A549 (cell line): ENCODE measurements at regions not wholly inside any gene's neighbourhood (a gene's known extent, or its start where the extent isn't known, plus 50 kb on each side); places are given as distances from the start of the nearest gene placed in this dataset.

Source experiments
- ATAC-seq, 2 experiments: fragments of 200-7000 bp in 1 of 2; fragments of >200 bp in 1 of 2; cut with Nextera tagmentation in 1 of 2; cut with Tn5 transposase in 1 of 2; 3 replicates each; pipeline versions ENCODE4 v1.8.0 to v1.9.1; 2018 to 2020; ENCODE audit warnings: mild to moderate bottlenecking in 1 of 2, moderate library complexity in 1 of 2
- CTCF ChIA-PET: fragments of 300-600 bp; sonication (Branson Sonifier 250); formaldehyde crosslinking; extraction: SDS; loops from one replicate; lab custom pipeline; 2021; ENCODE audit warnings: antibody characterized with exemption, inconsistent platforms; lab: Yijun Ruan, JAX
- POLR2A ChIA-PET: fragments of 350-600 bp; formaldehyde crosslinking; extraction: SDS; loops from one replicate; lab custom pipeline; 2021; ENCODE audit warnings: antibody characterized with exemption, inconsistent platforms; lab: Yijun Ruan, JAX
- DNase-seq, 2 experiments: peaks; one replicate each; pipeline versions ENCODE4 v3.0.0 to v3.0.0-alpha.2; 2011 to 2016; ENCODE audit warnings: low read depth in 1 of 2, low spot score in 1 of 2
- FAIRE-seq: peaks from 2 replicates; lab custom pipeline; 2011; peaks lifted over from hg19 to GRCh38; lab: Jason Lieb, UNC
- H3K27ac ChIP-seq, 2 experiments: fragments of >200 bp; sonication (Bioruptor Twin); formaldehyde crosslinking; 3 replicates each; pipeline ENCODE4 v1.5.1; 2016 to 2017
- H3K4me1 ChIP-seq: fragments of >200 bp; sonication (Bioruptor Twin); formaldehyde crosslinking; 3 replicates; pipeline ENCODE4 v1.6.1; 2016
- H3K4me2 ChIP-seq: fragments of >200 bp; sonication (Bioruptor Twin); formaldehyde crosslinking; 3 replicates; pipeline ENCODE4 v1.6.1; 2016
- H3K4me3 ChIP-seq: fragments of >200 bp; sonication (Bioruptor Twin); formaldehyde crosslinking; 3 replicates; pipeline ENCODE4 v1.5.1; 2016
- H3K9me3 ChIP-seq: fragments of >200 bp; sonication (Bioruptor Twin); formaldehyde crosslinking; 3 replicates; pipeline ENCODE4 v1.6.1; 2016
- BHLHE40 ChIP-seq: IDR thresholded peaks from 2 replicates; pipeline ENCODE4 v1.6.1; 2012; ENCODE audit warnings: low read depth, low read length, inconsistent platforms
- CBX2 ChIP-seq: fragments of 200-600 bp; sonication (generic); IDR thresholded peaks from 2 replicates; pipeline ENCODE4 v1.6.1; 2016; ENCODE audit warnings: low read depth, mild to moderate bottlenecking, borderline replicate concordance
- EHF ChIP-seq: fragments of 250-450 bp; sonication (Bioruptor Pico); IDR thresholded peaks from 2 replicates; pipeline ENCODE4 v1.5.0; 2020; ENCODE audit warnings: mild to moderate bottlenecking
- FOSL2 ChIP-seq, 2 experiments: fragments of 450-650 bp in 1 of 2; fragments of >200 bp in 1 of 2; sonication (Bioruptor Twin) in 1 of 2; formaldehyde crosslinking; IDR thresholded peaks; 2 replicates each; pipeline versions ENCODE4 v1.5.0 to v1.6.1; 2016 to 2020; ENCODE audit warnings: mild to moderate bottlenecking in 1 of 2, moderate library complexity in 1 of 2
- FOXS1 ChIP-seq: fragments of 250-450 bp; sonication (Bioruptor Pico); IDR thresholded peaks from 2 replicates; pipeline ENCODE4 v1.5.0; 2020; ENCODE audit warnings: mild to moderate bottlenecking, moderate library complexity
- GATA3 ChIP-seq: IDR thresholded peaks from 2 replicates; pipeline ENCODE4 v1.6.1; 2012; ENCODE audit warnings: borderline replicate concordance
- HOXB13 ChIP-seq: fragments of 250-450 bp; sonication (Bioruptor Pico); IDR thresholded peaks from 2 replicates; pipeline ENCODE4 v1.5.0; 2020; ENCODE audit warnings: low read depth, mild to moderate bottlenecking, moderate library complexity
- HOXB5 ChIP-seq: fragments of 250-450 bp; sonication (Bioruptor Pico); IDR thresholded peaks from 2 replicates; pipeline ENCODE4 v1.5.0; 2020; ENCODE audit warnings: mild to moderate bottlenecking, moderate library complexity
- JUN ChIP-seq, 2 experiments: fragments of >200 bp; sonication (Bioruptor Twin); formaldehyde crosslinking; IDR thresholded peaks; 2 replicates in 1 of 2; 3 replicates in 1 of 2; pipeline ENCODE4 v1.6.1; 2016 to 2017
- NFE2L2 ChIP-seq: fragments of 150-350 bp; conservative IDR thresholded peaks from 2 replicates; pipeline ENCODE4 v1.6.1; 2014; ENCODE audit warnings: low read length
- POLR2A ChIP-seq: IDR thresholded peaks from 2 replicates; pipeline ENCODE4 v1.6.1; 2012; ENCODE audit warnings: mild to moderate bottlenecking, low read length
- RCOR1 ChIP-seq: fragments of 150-350 bp; IDR thresholded peaks from 2 replicates; pipeline ENCODE4 v1.6.1; 2014; ENCODE audit warnings: antibody characterized with exemption, low read length, low read depth
- RNF2 ChIP-seq: fragments of 200-600 bp; sonication (generic); IDR thresholded peaks from 2 replicates; pipeline ENCODE4 v1.6.1; 2016; ENCODE audit warnings: low read depth, mild to moderate bottlenecking, antibody characterized with exemption, moderate library complexity, borderline replicate concordance
- ZC3H11A ChIP-seq: fragments of 450-650 bp; IDR thresholded peaks from 2 replicates; pipeline ENCODE4 v1.6.1; 2014; ENCODE audit warnings: antibody characterized with exemption, mild to moderate bottlenecking
- ZFP36 ChIP-seq: fragments of 450-650 bp; IDR thresholded peaks from 2 replicates; pipeline ENCODE4 v1.6.1; 2014; ENCODE audit warnings: borderline replicate concordance; ENCODE audit not compliant: partially characterized antibody
- WGBS: methylation state at CpG from one replicate; pipeline ENCODE4 v1.1.6; 2017; ENCODE audit errors: missing lambda C conversion rate; 5-methylcytosine and 5-hydroxymethylcytosine counted together
- TF ChIP-seq, protein P1 (sequence below): fragments of 250-450 bp; sonication (Bioruptor Pico); IDR thresholded peaks from 2 replicates; pipeline ENCODE4 v1.5.0; 2021; ENCODE audit warnings: mild to moderate bottlenecking, moderate library complexity, borderline replicate concordance
- TF ChIP-seq, protein P2 (sequence below): fragments of 200-600 bp; sonication (generic); IDR thresholded peaks from 2 replicates; pipeline ENCODE4 v1.6.1; 2016; ENCODE audit warnings: antibody characterized with exemption, mild to moderate bottlenecking, moderate library complexity
- TF ChIP-seq, protein P3 (sequence below): fragments of >200 bp; sonication (Bioruptor Twin); formaldehyde crosslinking; IDR thresholded peaks from 3 replicates; pipeline ENCODE4 v1.6.1; 2016
- TF ChIP-seq, protein P4 (sequence below): fragments of 150-350 bp; IDR thresholded peaks from 2 replicates; pipeline ENCODE4 v1.6.1; 2014; ENCODE audit warnings: low read depth, mild to moderate bottlenecking, low read length

DNA sequence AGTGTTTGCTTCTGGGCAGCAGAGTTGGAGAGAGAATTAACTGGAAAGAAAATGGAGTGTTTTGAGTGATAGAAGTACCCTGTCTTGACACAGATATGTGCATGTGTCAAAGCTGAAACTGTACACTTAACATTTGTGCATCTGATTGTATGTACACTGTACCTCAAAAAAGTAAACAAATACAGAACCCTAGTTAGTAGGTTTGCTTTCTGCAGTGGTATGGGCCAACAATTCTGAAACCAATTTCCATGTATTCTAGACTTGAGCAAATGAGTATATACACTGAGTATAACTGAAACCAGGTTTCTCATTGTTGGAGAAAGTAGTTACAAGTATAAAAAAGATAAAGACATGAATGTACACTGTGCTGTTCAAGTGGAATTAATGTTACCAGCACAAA lies 52.4 kb downstream of the ELAPOR2 start:
- Histone ChIP-seq H3K4me1 (no peaks in the 10 kb centered on the region), H3K4me3 (no peak overlapping the region), H3K27ac (no peak overlapping the region), H3K4me2 (no peak overlapping the region), H3K9me3 (no peaks in the 10 kb centered on the region)
- ATAC-seq (no peak), FAIRE-seq (no peak), DNase-seq (no peak)
- POLR2A ChIA-PET = no interaction called here
- CTCF ChIA-PET = no interaction called here
- TF ChIP-seq CBX2 (no peak), FOXS1 (no peak), GATA3 (no peak), EHF (CRISPR knock-in tag) (no peak), FOSL2 (IDR thresholded peaks at IDR 0.05) (no peak), FOSL2 (CRISPR knock-in tag; IDR thresholded peaks at IDR 0.05) (no peak)
- TF ChIP-seq, protein P1, sequence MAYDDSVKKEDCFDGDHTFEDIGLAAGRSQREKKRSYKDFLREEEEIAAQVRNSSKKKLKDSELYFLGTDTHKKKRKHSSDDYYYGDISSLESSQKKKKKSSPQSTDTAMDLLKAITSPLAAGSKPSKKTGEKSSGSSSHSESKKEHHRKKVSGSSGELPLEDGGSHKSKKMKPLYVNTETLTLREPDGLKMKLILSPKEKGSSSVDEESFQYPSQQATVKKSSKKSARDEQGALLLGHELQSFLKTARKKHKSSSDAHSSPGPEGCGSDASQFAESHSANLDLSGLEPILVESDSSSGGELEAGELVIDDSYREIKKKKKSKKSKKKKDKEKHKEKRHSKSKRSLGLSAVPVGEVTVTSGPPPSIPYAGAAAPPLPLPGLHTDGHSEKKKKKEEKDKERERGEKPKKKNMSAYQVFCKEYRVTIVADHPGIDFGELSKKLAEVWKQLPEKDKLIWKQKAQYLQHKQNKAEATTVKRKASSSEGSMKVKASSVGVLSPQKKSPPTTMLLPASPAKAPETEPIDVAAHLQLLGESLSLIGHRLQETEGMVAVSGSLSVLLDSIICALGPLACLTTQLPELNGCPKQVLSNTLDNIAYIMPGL (CRISPR knock-in tag) = no peak
- TF ChIP-seq, all 56 proteins: peak for 0

DNA sequence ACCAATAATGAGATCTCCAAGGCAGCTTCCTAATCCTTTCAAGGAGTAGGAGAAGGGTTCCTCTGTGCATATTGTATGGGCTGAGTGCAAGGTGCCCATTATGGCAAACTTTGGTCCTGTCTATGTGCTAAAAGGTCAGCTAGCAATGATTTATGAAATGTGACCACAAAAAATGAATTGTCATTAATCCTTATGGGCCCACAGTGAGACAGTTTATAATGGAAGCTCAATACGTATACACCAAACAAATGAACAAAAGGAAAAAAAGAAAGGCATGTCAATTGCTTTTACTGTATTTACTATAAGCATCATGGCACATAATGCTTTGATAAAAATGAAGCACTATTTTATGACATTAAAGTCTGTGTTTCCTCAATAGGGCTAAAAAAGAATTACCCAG lies 54.5 kb downstream of the ELAPOR2 start:
- H3K9me3 ChIP-seq = no peaks in the 10 kb centered on the region
- ChIA-PET CTCF (no interaction called here), POLR2A (no interaction called here)
- TF ChIP-seq NFE2L2 = no peak
- no peak for TF ChIP-seq ZFP36
- no peak for TF ChIP-seq CBX2
- no peak for TF ChIP-seq POLR2A
- TF ChIP-seq ZC3H11A = no peak
- TF ChIP-seq HOXB13 (CRISPR knock-in tag) = no peak
- no peak for TF ChIP-seq HOXB5 (CRISPR knock-in tag)
- no peak for TF ChIP-seq RNF2
- TF ChIP-seq, protein P2, sequence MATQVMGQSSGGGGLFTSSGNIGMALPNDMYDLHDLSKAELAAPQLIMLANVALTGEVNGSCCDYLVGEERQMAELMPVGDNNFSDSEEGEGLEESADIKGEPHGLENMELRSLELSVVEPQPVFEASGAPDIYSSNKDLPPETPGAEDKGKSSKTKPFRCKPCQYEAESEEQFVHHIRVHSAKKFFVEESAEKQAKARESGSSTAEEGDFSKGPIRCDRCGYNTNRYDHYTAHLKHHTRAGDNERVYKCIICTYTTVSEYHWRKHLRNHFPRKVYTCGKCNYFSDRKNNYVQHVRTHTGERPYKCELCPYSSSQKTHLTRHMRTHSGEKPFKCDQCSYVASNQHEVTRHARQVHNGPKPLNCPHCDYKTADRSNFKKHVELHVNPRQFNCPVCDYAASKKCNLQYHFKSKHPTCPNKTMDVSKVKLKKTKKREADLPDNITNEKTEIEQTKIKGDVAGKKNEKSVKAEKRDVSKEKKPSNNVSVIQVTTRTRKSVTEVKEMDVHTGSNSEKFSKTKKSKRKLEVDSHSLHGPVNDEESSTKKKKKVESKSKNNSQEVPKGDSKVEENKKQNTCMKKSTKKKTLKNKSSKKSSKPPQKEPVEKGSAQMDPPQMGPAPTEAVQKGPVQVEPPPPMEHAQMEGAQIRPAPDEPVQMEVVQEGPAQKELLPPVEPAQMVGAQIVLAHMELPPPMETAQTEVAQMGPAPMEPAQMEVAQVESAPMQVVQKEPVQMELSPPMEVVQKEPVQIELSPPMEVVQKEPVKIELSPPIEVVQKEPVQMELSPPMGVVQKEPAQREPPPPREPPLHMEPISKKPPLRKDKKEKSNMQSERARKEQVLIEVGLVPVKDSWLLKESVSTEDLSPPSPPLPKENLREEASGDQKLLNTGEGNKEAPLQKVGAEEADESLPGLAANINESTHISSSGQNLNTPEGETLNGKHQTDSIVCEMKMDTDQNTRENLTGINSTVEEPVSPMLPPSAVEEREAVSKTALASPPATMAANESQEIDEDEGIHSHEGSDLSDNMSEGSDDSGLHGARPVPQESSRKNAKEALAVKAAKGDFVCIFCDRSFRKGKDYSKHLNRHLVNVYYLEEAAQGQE = no peak
- no peak for TF ChIP-seq JUN (IDR thresholded peaks at IDR 0.05)
- no peak for TF ChIP-seq BHLHE40
- no peak for TF ChIP-seq RCOR1
- no peak for ATAC-seq
- H3K4me2 ChIP-seq = no peak overlapping the region
- WGBS = 33% methylated on average over 1 of the region's 1 CpG
- no peak overlapping the region for H3K4me3 ChIP-seq
- H3K27ac ChIP-seq = no peak overlapping the region
- H3K4me1 ChIP-seq = no peaks in the 10 kb centered on the region
- no peak for DNase-seq
- FAIRE-seq = no peak

DNA sequence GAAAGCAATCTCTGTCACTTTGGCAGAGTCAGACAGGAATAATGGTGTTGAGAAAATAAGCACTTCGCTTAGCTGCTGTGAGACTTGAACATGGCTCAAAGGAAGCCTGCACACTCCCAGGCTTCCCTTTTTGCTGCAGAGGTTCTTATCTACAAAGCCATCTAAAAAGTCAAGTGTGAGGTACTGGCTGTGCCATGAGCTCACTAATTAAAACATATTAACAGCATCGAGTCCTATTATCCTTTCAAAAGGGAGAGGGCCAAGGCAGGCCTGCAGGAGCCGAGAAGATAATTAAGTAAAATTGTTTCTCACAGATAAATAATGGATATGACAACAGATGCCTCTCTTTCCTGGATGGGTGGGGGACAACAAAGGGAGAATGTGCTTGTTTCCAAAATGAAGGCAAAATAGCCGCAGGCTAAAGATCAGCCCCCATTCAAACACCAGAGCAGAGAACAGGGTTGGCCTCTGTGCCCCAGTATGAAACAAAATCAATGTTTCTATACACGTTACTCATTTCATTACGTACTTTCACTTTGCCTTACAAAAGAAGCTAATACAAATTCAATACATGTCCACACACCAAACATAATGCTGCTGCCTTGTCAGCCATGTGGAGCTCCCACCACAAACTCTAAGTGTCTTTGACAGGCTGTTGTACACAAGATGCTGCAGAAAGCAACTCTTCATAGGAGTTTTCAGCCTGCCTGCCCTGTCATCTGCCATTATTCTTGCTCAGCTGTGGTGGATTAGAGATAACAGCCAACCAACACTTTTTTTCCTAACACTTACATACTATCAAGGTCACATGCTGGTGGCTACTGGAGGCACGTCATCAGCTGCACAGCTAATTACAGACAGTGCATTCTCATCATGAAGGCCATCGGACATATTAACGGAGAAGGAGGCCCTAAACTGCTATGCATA lies 55.3 kb downstream of the ELAPOR2 start:
- POLR2A ChIA-PET = no interaction called here
- Histone ChIP-seq H3K4me1 (no peaks in the 10 kb centered on the region), H3K9me3 (no peaks in the 10 kb centered on the region), H3K4me3 (no peak overlapping the region), H3K4me2 (no peak overlapping the region), H3K27ac (no peak overlapping the region)
- DNase-seq = no peak
- 23% methylated on average over 9 of the region's 9 CpGs for WGBS
- CTCF ChIA-PET = interaction anchor here (0.8 kb wide), 1 partner anchor 9 kb away, joined by 3 read pairs; no protein-coding TSS in a partner anchor
- ATAC-seq = no peak
- no peak for FAIRE-seq
- TF ChIP-seq, protein P3, sequence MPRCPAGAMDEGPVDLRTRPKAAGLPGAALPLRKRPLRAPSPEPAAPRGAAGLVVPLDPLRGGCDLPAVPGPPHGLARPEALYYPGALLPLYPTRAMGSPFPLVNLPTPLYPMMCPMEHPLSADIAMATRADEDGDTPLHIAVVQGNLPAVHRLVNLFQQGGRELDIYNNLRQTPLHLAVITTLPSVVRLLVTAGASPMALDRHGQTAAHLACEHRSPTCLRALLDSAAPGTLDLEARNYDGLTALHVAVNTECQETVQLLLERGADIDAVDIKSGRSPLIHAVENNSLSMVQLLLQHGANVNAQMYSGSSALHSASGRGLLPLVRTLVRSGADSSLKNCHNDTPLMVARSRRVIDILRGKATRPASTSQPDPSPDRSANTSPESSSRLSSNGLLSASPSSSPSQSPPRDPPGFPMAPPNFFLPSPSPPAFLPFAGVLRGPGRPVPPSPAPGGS = no peak
- TF ChIP-seq, protein P2 = no peak
- TF ChIP-seq, protein P4, sequence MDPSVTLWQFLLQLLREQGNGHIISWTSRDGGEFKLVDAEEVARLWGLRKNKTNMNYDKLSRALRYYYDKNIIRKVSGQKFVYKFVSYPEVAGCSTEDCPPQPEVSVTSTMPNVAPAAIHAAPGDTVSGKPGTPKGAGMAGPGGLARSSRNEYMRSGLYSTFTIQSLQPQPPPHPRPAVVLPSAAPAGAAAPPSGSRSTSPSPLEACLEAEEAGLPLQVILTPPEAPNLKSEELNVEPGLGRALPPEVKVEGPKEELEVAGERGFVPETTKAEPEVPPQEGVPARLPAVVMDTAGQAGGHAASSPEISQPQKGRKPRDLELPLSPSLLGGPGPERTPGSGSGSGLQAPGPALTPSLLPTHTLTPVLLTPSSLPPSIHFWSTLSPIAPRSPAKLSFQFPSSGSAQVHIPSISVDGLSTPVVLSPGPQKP = no peak
